H1 (cell line): ENCODE measurements at regions not wholly inside any gene's neighbourhood (a gene's known extent, or its start where the extent isn't known, plus 50 kb on each side); places are given as distances from the start of the nearest gene placed in this dataset.

ENCODE experiments used
- CTCF ChIA-PET: fragments of 300-600 bp; sonication (Branson Sonifier 250); formaldehyde crosslinking; loops from one replicate; lab custom pipeline; 2021; ENCODE audit not compliant: partially characterized antibody; lab: Charles Lee
- POLR2A ChIA-PET: fragments of 300-600 bp; sonication (Branson Sonifier 250); formaldehyde crosslinking; loops from one replicate; lab custom pipeline; 2021; ENCODE audit warnings: inconsistent platforms; ENCODE audit not compliant: partially characterized antibody; lab: Charles Lee
- DNase-seq, 2 experiments: peaks; one replicate each; pipeline versions ENCODE4 v3.0.0 to v3.0.0-alpha.2; 2010 to 2022; ENCODE audit warnings: low spot score in 2 of 2, low read depth in 1 of 2, mixed read lengths in 1 of 2
- FAIRE-seq: peaks from 2 replicates; lab custom pipeline; 2011; peaks lifted over from hg19 to GRCh38; lab: Jason Lieb, UNC
- H2AFZ ChIP-seq: 2 replicates; pipeline ENCODE4 v1.8.1; 2012; ENCODE audit warnings: low read length, inconsistent platforms
- H2AK5ac ChIP-seq: 2 replicates; pipeline ENCODE4 v1.6.1; 2013; ENCODE audit warnings: low read depth, low read length
- H2BK120ac ChIP-seq: replicated peaks from 2 replicates; pipeline ENCODE3; 2013; ENCODE audit warnings: low read depth, low read length, inconsistent platforms
- H2BK12ac ChIP-seq: 2 replicates; pipeline ENCODE4 v1.6.1; 2013; ENCODE audit warnings: low read depth, low read length
- H2BK15ac ChIP-seq: 2 replicates; pipeline ENCODE4 v1.6.1; 2013; ENCODE audit warnings: low read length
- H2BK20ac ChIP-seq: 2 replicates; pipeline ENCODE4 v1.6.1; 2013; ENCODE audit warnings: low read length
- H2BK5ac ChIP-seq: 2 replicates; pipeline ENCODE4 v1.6.1; 2013; ENCODE audit warnings: low read depth, low read length
- H3K14ac ChIP-seq: 2 replicates; pipeline ENCODE4 v1.6.1; 2013; ENCODE audit warnings: inconsistent platforms; ENCODE audit not compliant: insufficient read length
- H3K18ac ChIP-seq: 2 replicates; pipeline ENCODE4 v1.6.1; 2013; ENCODE audit warnings: low read length; ENCODE audit errors: extremely low read depth
- H3K23ac ChIP-seq: 2 replicates; pipeline ENCODE4 v1.6.1; 2013; ENCODE audit warnings: inconsistent platforms; ENCODE audit not compliant: insufficient read length
- H3K23me2 ChIP-seq: 2 replicates; pipeline ENCODE4 v1.6.1; 2013; ENCODE audit warnings: low read depth, low read length
- H3K27ac ChIP-seq: 2 replicates; pipeline ENCODE4 v1.6.1; 2011; ENCODE audit warnings: low read depth, low read length, inconsistent platforms
- H3K27me3 ChIP-seq, 4 experiments: replicated peaks in 1 of 4; 1 replicate in 1 of 4; 2 replicates in 3 of 4; pipeline versions ENCODE4 v1.6.1 to v1.8.1; 2011 to 2013; ENCODE audit warnings: low read length in 3 of 4, mild to moderate bottlenecking in 3 of 4, inconsistent platforms in 2 of 4, mixed read lengths in 2 of 4, moderate library complexity in 1 of 4; ENCODE audit not compliant: control insufficient read depth in 3 of 4, insufficient read depth in 3 of 4; ENCODE audit errors: extremely low read depth in 1 of 4
- H3K36me3 ChIP-seq, 4 experiments: 2 replicates each; pipeline versions ENCODE4 v1.6.1 to v1.8.1; 2011 to 2013; ENCODE audit warnings: mild to moderate bottlenecking in 4 of 4, low read length in 3 of 4, moderate library complexity in 2 of 4, control low read depth in 1 of 4, inconsistent platforms in 1 of 4; ENCODE audit not compliant: insufficient read depth in 4 of 4, control insufficient read depth in 2 of 4
- H3K4ac ChIP-seq: replicated peaks from 2 replicates; pipeline ENCODE3; 2013; ENCODE audit warnings: low read length, low read depth, mixed read lengths, inconsistent platforms; ENCODE audit not compliant: insufficient read length
- H3K4me1 ChIP-seq, 4 experiments: replicated peaks in 1 of 4; 1 replicate in 1 of 4; 2 replicates in 3 of 4; pipeline versions ENCODE4 v1.6.1 to v1.8.1; 2011 to 2013; ENCODE audit warnings: low read length in 3 of 4, inconsistent platforms in 2 of 4, mixed read lengths in 1 of 4; ENCODE audit not compliant: insufficient read depth in 4 of 4, control insufficient read depth in 3 of 4
- H3K4me2 ChIP-seq, 2 experiments: 2 replicates each; pipeline versions ENCODE4 v1.6.1 to v1.8.1; 2011 to 2013; ENCODE audit warnings: low read depth in 2 of 2, low read length in 2 of 2, control low read depth in 1 of 2, inconsistent platforms in 1 of 2, mild to moderate bottlenecking in 1 of 2; ENCODE audit not compliant: insufficient read depth in 1 of 2
- H3K4me3 ChIP-seq, 4 experiments: fragments of 200-600, 300-600 bp in 1 of 4; sonication (generic), shearing (Covaris generic), sonication (Bioruptor Twin) in 1 of 4; 2 replicates each; pipeline versions ENCODE4 v1.5.1 to v1.8.1; 2011 to 2016; ENCODE audit warnings: low read length in 4 of 4, low read depth in 3 of 4, control low read depth in 2 of 4, inconsistent platforms in 2 of 4, mild to moderate bottlenecking in 2 of 4, mixed read lengths in 1 of 4, moderate library complexity in 1 of 4; ENCODE audit not compliant: insufficient read depth in 2 of 4; ENCODE audit errors: extremely low read depth in 1 of 4
- H3K56ac ChIP-seq: replicated peaks from 2 replicates; pipeline ENCODE3; 2013; ENCODE audit warnings: low read depth, mild to moderate bottlenecking, mixed read lengths, low read length, inconsistent platforms; ENCODE audit not compliant: insufficient read length
- H3K79me1 ChIP-seq: 2 replicates; pipeline ENCODE4 v1.6.1; 2013; ENCODE audit warnings: low read depth, low read length, control low read depth
- H3K79me2 ChIP-seq, 2 experiments: 2 replicates each; pipeline versions ENCODE4 v1.6.1 to v1.8.1; 2012 to 2013; ENCODE audit warnings: low read length in 2 of 2, mild to moderate bottlenecking in 2 of 2, inconsistent platforms in 1 of 2; ENCODE audit not compliant: insufficient read depth in 2 of 2, control insufficient read depth in 1 of 2
- H3K9ac ChIP-seq, 4 experiments: replicated peaks in 1 of 4; 1 replicate in 1 of 4; 2 replicates in 3 of 4; pipeline versions ENCODE4 v1.6.1 to v1.8.1; 2011 to 2013; ENCODE audit warnings: low read depth in 3 of 4, low read length in 3 of 4, control low read depth in 2 of 4, mild to moderate bottlenecking in 2 of 4, moderate library complexity in 2 of 4, inconsistent platforms in 1 of 4; ENCODE audit errors: extremely low read depth in 1 of 4
- H3K9me3 ChIP-seq, 2 experiments: 2 replicates each; pipeline versions ENCODE4 v1.6.1 to v1.8.1; 2012 to 2013; ENCODE audit warnings: mild to moderate bottlenecking in 2 of 2, moderate library complexity in 2 of 2, control low read depth in 1 of 2, inconsistent platforms in 1 of 2, low read depth in 1 of 2, low read length in 1 of 2, mixed read lengths in 1 of 2; ENCODE audit not compliant: insufficient read depth in 2 of 2
- H4K20me1 ChIP-seq, 2 experiments: replicated peaks in 1 of 2; 2 replicates each; pipeline versions ENCODE3 to v1.8.1; 2011 to 2013; ENCODE audit warnings: inconsistent platforms in 2 of 2, low read length in 2 of 2, mild to moderate bottlenecking in 1 of 2; ENCODE audit not compliant: insufficient read depth in 2 of 2, control insufficient read depth in 1 of 2
- H4K5ac ChIP-seq: 2 replicates; pipeline ENCODE4 v1.6.1; 2013; ENCODE audit warnings: low read length, low read depth, mixed read lengths, inconsistent platforms; ENCODE audit not compliant: insufficient read length
- H4K8ac ChIP-seq: 2 replicates; pipeline ENCODE4 v1.8.0; 2013; ENCODE audit warnings: mild to moderate bottlenecking, moderate library complexity, low read length, inconsistent platforms; ENCODE audit not compliant: insufficient read depth; ENCODE audit errors: extremely low read depth
- H4K91ac ChIP-seq: replicated peaks from 2 replicates; pipeline ENCODE3; 2013; ENCODE audit warnings: low read length, mixed read lengths, inconsistent platforms; ENCODE audit not compliant: insufficient read length
- RAD21 ChIP-seq, 2 experiments: IDR thresholded peaks in 1 of 2; conservative IDR thresholded peaks in 1 of 2; 2 replicates each; pipeline ENCODE4 v1.6.1; 2011; ENCODE audit warnings: low read depth in 2 of 2, low read length in 2 of 2, improper control_type of control experiment in 1 of 2, inconsistent platforms in 1 of 2, mild to moderate bottlenecking in 1 of 2, moderate library complexity in 1 of 2
- RFX5 ChIP-seq: IDR thresholded peaks from 2 replicates; pipeline ENCODE4 v1.6.1; 2011; ENCODE audit warnings: low read depth, low read length, improper control_type of control experiment, borderline replicate concordance
- WGBS, 2 experiments: shearing (Covaris generic) in 1 of 2; methylation state at CpG; one replicate each; pipeline versions ENCODE4 v1.1.6 to v1.1.7; 2013 to 2015; ENCODE audit warnings: low lambda C conversion rate in 2 of 2, mixed read lengths in 2 of 2, inconsistent platforms in 1 of 2, low coverage in 1 of 2, missing lambda C conversion rate in 1 of 2; ENCODE audit not compliant: insufficient replicate concordance in 2 of 2, insufficient coverage in 1 of 2, insufficient read length in 1 of 2; ENCODE audit errors: extremely low coverage in 1 of 2, missing lambda C conversion rate in 1 of 2; 5-methylcytosine and 5-hydroxymethylcytosine counted together
- TF ChIP-seq, protein P1 (sequence below), 3 experiments: IDR thresholded peaks; 1 replicate in 2 of 3; 2 replicates in 1 of 3; pipeline versions ENCODE4 v1.5.1 to v1.6.1; 2011; ENCODE audit warnings: low read length in 3 of 3, mild to moderate bottlenecking in 3 of 3, inconsistent platforms in 2 of 3, low read depth in 1 of 3, moderate library complexity in 1 of 3; ENCODE audit not compliant: insufficient read depth in 1 of 3; ENCODE audit errors: control extremely low read depth in 1 of 3

- Histone ChIP-seq H2AFZ (no peak overlapping the region), H3K18ac (no peak overlapping the region), H3K14ac (no peak overlapping the region), H3K23me2 (no peaks in the 10 kb centered on the region), H3K56ac (no peak overlapping the region), H4K20me1 (no peaks in the 10 kb centered on the region), H3K23ac (no peak overlapping the region), H3K4me2 (no peak overlapping the region), H3K4ac (no peak overlapping the region), H3K79me2 (no peaks in the 10 kb centered on the region), H2BK12ac (no peak overlapping the region), H4K5ac (no peak overlapping the region), H3K27ac (no peak overlapping the region), H3K4me3 (no peak overlapping the region), H4K8ac (no peak overlapping the region), H3K9me3 (no peaks in the 10 kb centered on the region), H3K4me1 (no peaks in the 10 kb centered on the region), H4K91ac (no peak overlapping the region), H2BK15ac (no peak overlapping the region), H3K27me3 (no peaks in the 10 kb centered on the region), H3K79me1 (no peaks in the 10 kb centered on the region), H2BK5ac (no peak overlapping the region), H3K36me3 (no peaks in the 10 kb centered on the region; a peak in 1 of 8 replicates), H2BK20ac (no peak overlapping the region), H2BK120ac (no peak overlapping the region), H2AK5ac (no peak overlapping the region), H3K9ac (no peak overlapping the region)
- WGBS, 2 experiments: 53% methylated on average over 3 of the region's 3 CpGs; no CpG with 5 or more reads in 1 of the 2 experiments
- POLR2A ChIA-PET: no interaction called here
- FAIRE-seq (peak; percentile 19), DNase-seq (no peak)
- TF ChIP-seq, protein P1, sequence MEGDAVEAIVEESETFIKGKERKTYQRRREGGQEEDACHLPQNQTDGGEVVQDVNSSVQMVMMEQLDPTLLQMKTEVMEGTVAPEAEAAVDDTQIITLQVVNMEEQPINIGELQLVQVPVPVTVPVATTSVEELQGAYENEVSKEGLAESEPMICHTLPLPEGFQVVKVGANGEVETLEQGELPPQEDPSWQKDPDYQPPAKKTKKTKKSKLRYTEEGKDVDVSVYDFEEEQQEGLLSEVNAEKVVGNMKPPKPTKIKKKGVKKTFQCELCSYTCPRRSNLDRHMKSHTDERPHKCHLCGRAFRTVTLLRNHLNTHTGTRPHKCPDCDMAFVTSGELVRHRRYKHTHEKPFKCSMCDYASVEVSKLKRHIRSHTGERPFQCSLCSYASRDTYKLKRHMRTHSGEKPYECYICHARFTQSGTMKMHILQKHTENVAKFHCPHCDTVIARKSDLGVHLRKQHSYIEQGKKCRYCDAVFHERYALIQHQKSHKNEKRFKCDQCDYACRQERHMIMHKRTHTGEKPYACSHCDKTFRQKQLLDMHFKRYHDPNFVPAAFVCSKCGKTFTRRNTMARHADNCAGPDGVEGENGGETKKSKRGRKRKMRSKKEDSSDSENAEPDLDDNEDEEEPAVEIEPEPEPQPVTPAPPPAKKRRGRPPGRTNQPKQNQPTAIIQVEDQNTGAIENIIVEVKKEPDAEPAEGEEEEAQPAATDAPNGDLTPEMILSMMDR (IDR thresholded peaks at IDR 0.05; ENCODE audit: control extremely low read depth in 1 of 3, insufficient read depth in 1 of 3, low read depth in 1 of 3, low read length in 3 of 3): peak in 2 of 3 experiments; percentile 25 to 35; a peak in 2 of 4 replicates
- no peak for TF ChIP-seq RFX5
- TF ChIP-seq RAD21 (IDR thresholded peaks at IDR 0.05 in 1 of 2, conservative IDR thresholded peaks at IDR 0.05 in 1 of 2; ENCODE audit: low read depth in 2 of 2, low read length in 2 of 2): peak in 1 of 2 experiments; percentile 71
- CTCF ChIA-PET: interaction anchor here (1.0 to 1.3 kb wide), 4 partner anchors 12 to 244 kb away, joined by 3 to 13 read pairs (median 6); no protein-coding TSS in a partner anchor
These were observed 294.3 kb upstream of the KCNH7 start for GRCh38 chr2:163132850-163133249.
